ENCODE measurements at regions not wholly inside any gene's neighbourhood (a gene's known extent, or its start where the extent isn't known, plus 50 kb on each side); places are given as distances from the start of the nearest gene placed in this dataset.

GRCh38 chr7:27299861-27300260 lies 57.3 kb downstream of the EVX1 start:
- Histone ChIP-seq H3K4me2 (no peak overlapping the region), H3K4me1 (ENCODE audit: low read depth, poor library complexity, severe bottlenecking) (no peaks in the 10 kb centered on the region)
- no peak for TF ChIP-seq CTCF (conservative IDR thresholded peaks at IDR 0.05; ENCODE audit: low read depth, low read length)

GRCh38 chr7:27300421-27300820 lies 57.8 kb downstream of the EVX1 start:
- Histone ChIP-seq H3K9ac (no peak overlapping the region), H3K36me3 (ENCODE audit: insufficient read depth) (no peaks in the 10 kb centered on the region), H3K27ac (no peak overlapping the region), H4K20me1 (ENCODE audit: insufficient read depth) (no peaks in the 10 kb centered on the region), H2AFZ (ENCODE audit: low read depth) (no peak overlapping the region), H3K4me3 (IDR thresholded peaks at IDR 0.05; ENCODE audit: insufficient read depth, low read depth, low read length) (no peak overlapping the region), H3K4me2 (no peak overlapping the region), H3K4me1 (ENCODE audit: low read depth, poor library complexity, severe bottlenecking) (no peaks in the 10 kb centered on the region), H3K27me3 (ENCODE audit: insufficient read depth, low read depth) (no peaks in the 10 kb centered on the region), H3K79me2 (ENCODE audit: insufficient read depth, low read depth) (no peaks in the 10 kb centered on the region)
- TF ChIP-seq CTCF (conservative IDR thresholded peaks at IDR 0.05; ENCODE audit: low read depth, low read length): no peak

More at GRCh38 chr7:27299861-27300260, 57.3 kb downstream of the EVX1 start:
- H3K27me3 ChIP-seq (ENCODE audit: insufficient read depth, low read depth): no peaks in the 10 kb centered on the region
- no peak overlapping the region for H2AFZ ChIP-seq (ENCODE audit: low read depth)
- H3K79me2 ChIP-seq (ENCODE audit: insufficient read depth, low read depth): no peaks in the 10 kb centered on the region
- no peak overlapping the region for H3K27ac ChIP-seq
- H4K20me1 ChIP-seq (ENCODE audit: insufficient read depth): no peaks in the 10 kb centered on the region
- H3K4me3 ChIP-seq (IDR thresholded peaks at IDR 0.05; ENCODE audit: insufficient read depth, low read depth, low read length): no peak overlapping the region
- no peaks in the 10 kb centered on the region for H3K36me3 ChIP-seq (ENCODE audit: insufficient read depth)
- no peak overlapping the region for H3K9ac ChIP-seq

- Histone ChIP-seq H2AFZ (ENCODE audit: low read depth) (no peak overlapping the region), H3K4me1 (ENCODE audit: low read depth, poor library complexity, severe bottlenecking) (no peaks in the 10 kb centered on the region), H3K79me2 (ENCODE audit: insufficient read depth, low read depth) (no peaks in the 10 kb centered on the region), H3K36me3 (ENCODE audit: insufficient read depth) (no peaks in the 10 kb centered on the region), H3K4me2 (no peak overlapping the region), H3K27ac (no peak overlapping the region), H4K20me1 (ENCODE audit: insufficient read depth) (no peaks in the 10 kb centered on the region), H3K9ac (no peak overlapping the region), H3K4me3 (IDR thresholded peaks at IDR 0.05; ENCODE audit: insufficient read depth, low read depth, low read length) (no peak overlapping the region), H3K27me3 (ENCODE audit: insufficient read depth, low read depth) (no peaks in the 10 kb centered on the region)
- no peak for TF ChIP-seq CTCF (conservative IDR thresholded peaks at IDR 0.05; ENCODE audit: low read depth, low read length)
Measured at GRCh38 chr7:27302590-27302989, 60.0 kb downstream of the EVX1 start.

- Histone ChIP-seq H3K36me3 (ENCODE audit: insufficient read depth) (no peaks in the 10 kb centered on the region), H3K4me3 (IDR thresholded peaks at IDR 0.05; ENCODE audit: insufficient read depth, low read depth, low read length) (no peak overlapping the region), H2AFZ (ENCODE audit: low read depth) (no peak overlapping the region), H4K20me1 (ENCODE audit: insufficient read depth) (no peaks in the 10 kb centered on the region), H3K4me2 (no peak overlapping the region), H3K27ac (no peak overlapping the region), H3K4me1 (ENCODE audit: low read depth, poor library complexity, severe bottlenecking) (no peaks in the 10 kb centered on the region), H3K79me2 (ENCODE audit: insufficient read depth, low read depth) (no peaks in the 10 kb centered on the region), H3K27me3 (ENCODE audit: insufficient read depth, low read depth) (no peaks in the 10 kb centered on the region), H3K9ac (no peak overlapping the region)
- no peak for TF ChIP-seq CTCF (conservative IDR thresholded peaks at IDR 0.05; ENCODE audit: low read depth, low read length)
Measured at GRCh38 chr7:27303026-27303425, 60.4 kb downstream of the EVX1 start.
